ENCODE measurements at regions not wholly inside any gene's neighbourhood (a gene's known extent, or its start where the extent isn't known, plus 50 kb on each side); places are given as distances from the start of the nearest gene placed in this dataset.

DNA sequence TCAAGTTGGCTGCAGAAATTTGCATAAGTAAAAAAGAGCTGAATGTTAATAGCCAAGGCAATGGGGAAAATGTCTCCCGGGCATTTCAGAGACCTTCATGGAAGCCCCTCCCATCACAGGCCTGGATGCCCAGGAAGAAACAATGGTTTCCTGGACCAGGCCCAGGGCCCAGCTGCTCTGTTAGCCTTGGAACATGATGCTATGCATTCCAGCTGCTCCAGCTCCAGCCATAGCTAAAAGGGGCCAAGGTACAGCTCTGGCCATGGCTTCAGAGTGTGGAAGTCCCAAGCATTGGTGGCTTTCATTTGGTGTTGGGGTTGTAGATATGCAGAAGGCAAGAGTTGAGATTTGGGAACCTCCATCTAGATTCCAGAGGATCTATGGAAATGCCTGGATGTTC, 508.3 kb downstream of the SPRY1 start:
- TF ChIP-seq NFRKB (IDR thresholded peaks at IDR 0.05): no peak
- TF ChIP-seq PKNOX1 (IDR thresholded peaks at IDR 0.05): no peak
- TF ChIP-seq FOXA1 (IDR thresholded peaks at IDR 0.05): no peak
- TF ChIP-seq ARNT (IDR thresholded peaks at IDR 0.05): no peak
- no peak for TF ChIP-seq SP1 (IDR thresholded peaks at IDR 0.05)
- no peak for TF ChIP-seq FOXM1 (IDR thresholded peaks at IDR 0.05; ENCODE audit: borderline replicate concordance)
- no peak for TF ChIP-seq ELF4 (IDR thresholded peaks at IDR 0.05)
- TF ChIP-seq TARDBP (IDR thresholded peaks at IDR 0.05): no peak
- no peak for TF ChIP-seq LEF1 (IDR thresholded peaks at IDR 0.05; ENCODE audit: borderline replicate concordance)
- no peak for TF ChIP-seq ZNF384 (IDR thresholded peaks at IDR 0.05)
- no peak for TF ChIP-seq HDGF (IDR thresholded peaks at IDR 0.05; ENCODE audit: borderline replicate concordance)
- no peak for TF ChIP-seq BHLHE40 (IDR thresholded peaks at IDR 0.05; ENCODE audit: borderline replicate concordance)
